HG03175 (cell line): ENCODE measurements at regions not wholly inside any gene's neighbourhood (a gene's known extent, or its start where the extent isn't known, plus 50 kb on each side); places are given as distances from the start of the nearest gene placed in this dataset.
"Not testable (repeated sequence)": the region's sequence is repeated elsewhere in the genome, so short reads cannot be mapped to it uniquely, and the experiment has no call there.

ENCODE experiments used
- ATAC-seq: cut with Tn5 transposase; IDR thresholded peaks from one replicate; pipeline ENCODE4 v1.9.1; 2021; ENCODE audit warnings: mild to moderate bottlenecking, moderate library complexity; ENCODE audit not compliant: unreplicated experiment

GRCh38 chr4:125262502-125262901 lies 52.3 kb upstream of the FAT4 start:
- ATAC-seq: no peak

- no peak for ATAC-seq
Measured at GRCh38 chr4:125262079-125262478, 52.7 kb upstream of the FAT4 start.

- no peak for ATAC-seq
Measured at GRCh38 chr4:125254106-125254505, 60.6 kb upstream of the FAT4 start.

GRCh38 chr4:125244848-125245450 lies 69.8 kb upstream of the FAT4 start:
- no peak for ATAC-seq

GRCh38 chr4:125243789-125244397 lies 70.9 kb upstream of the FAT4 start:
- no peak for ATAC-seq

GRCh38 chr4:125235971-125236370 lies 78.8 kb upstream of the FAT4 start:
- no peak for ATAC-seq

- ATAC-seq: no peak
Measured at GRCh38 chr4:125231661-125232060, 83.1 kb upstream of the FAT4 start.

GRCh38 chr4:125229596-125230058 lies 85.1 kb upstream of the FAT4 start:
- no peak for ATAC-seq

GRCh38 chr4:125225806-125226205 lies 88.9 kb upstream of the FAT4 start:
- no peak for ATAC-seq

- no peak for ATAC-seq
Measured at GRCh38 chr4:125200556-125200955, 114.2 kb upstream of the FAT4 start.

- no peak for ATAC-seq
Measured at GRCh38 chr4:125198916-125199315, 115.8 kb upstream of the FAT4 start.

- not testable (repeated sequence) for ATAC-seq
Measured at GRCh38 chr4:125191874-125192459, 122.8 kb upstream of the FAT4 start.

GRCh38 chr4:125191232-125191631 lies 123.5 kb upstream of the FAT4 start:
- no peak for ATAC-seq

- no peak for ATAC-seq
Measured at GRCh38 chr4:125187226-125188176, 127.3 kb upstream of the FAT4 start.

- no peak for ATAC-seq
Measured at GRCh38 chr4:125184116-125184515, 130.6 kb upstream of the FAT4 start.

GRCh38 chr4:125181804-125182203 lies 133.0 kb upstream of the FAT4 start:
- ATAC-seq: no peak

GRCh38 chr4:125179727-125180126 lies 135.0 kb upstream of the FAT4 start:
- no peak for ATAC-seq

- ATAC-seq: no peak
Measured at GRCh38 chr4:125169192-125169591, 145.6 kb upstream of the FAT4 start.

GRCh38 chr4:125168531-125168930 lies 146.2 kb upstream of the FAT4 start:
- no peak for ATAC-seq

- not testable (repeated sequence) for ATAC-seq
Measured at GRCh38 chr4:125166012-125166411, 148.7 kb upstream of the FAT4 start.

GRCh38 chr4:125159001-125159400 lies 155.8 kb upstream of the FAT4 start:
- no peak for ATAC-seq
